ENCODE measurements at regions not wholly inside any gene's neighbourhood (a gene's known extent, or its start where the extent isn't known, plus 50 kb on each side); places are given as distances from the start of the nearest gene placed in this dataset.

GRCh38 chr4:176858839-176859238 is 66.1 kb upstream of the VEGFC start:
- H3K4me3 ChIP-seq (ENCODE audit: low read depth, low read length): no peak overlapping the region
- no peak for DNase-seq
- no peaks in the 10 kb centered on the region for H3K4me1 ChIP-seq
- no peak for TF ChIP-seq CTCF (IDR thresholded peaks at IDR 0.05; ENCODE audit: low read depth, low read length)
- H3K9me3 ChIP-seq: no peaks in the 10 kb centered on the region
- H3K27me3 ChIP-seq: no peaks in the 10 kb centered on the region
- no peaks in the 10 kb centered on the region for H3K36me3 ChIP-seq

- H3K4me1 ChIP-seq: no peaks in the 10 kb centered on the region
- H3K4me3 ChIP-seq (ENCODE audit: low read depth, low read length): no peak overlapping the region
- no peaks in the 10 kb centered on the region for H3K9me3 ChIP-seq
These were observed 71.5 kb upstream of the VEGFC start for GRCh38 chr4:176864238-176864637.

GRCh38 chr4:176868676-176869075 is 76.0 kb upstream of the VEGFC start:
- Histone ChIP-seq H3K36me3 (no peaks in the 10 kb centered on the region), H3K4me1 (no peaks in the 10 kb centered on the region), H3K4me3 (ENCODE audit: low read depth, low read length) (no peak overlapping the region), H3K9me3 (no peaks in the 10 kb centered on the region), H3K27me3 (no peaks in the 10 kb centered on the region)
- no peak for TF ChIP-seq CTCF (IDR thresholded peaks at IDR 0.05; ENCODE audit: low read depth, low read length)
- DNase-seq: no peak

More at GRCh38 chr4:176864238-176864637, 71.5 kb upstream of the VEGFC start:
- Histone ChIP-seq H3K27me3 (no peaks in the 10 kb centered on the region), H3K36me3 (no peaks in the 10 kb centered on the region)
- TF ChIP-seq CTCF (IDR thresholded peaks at IDR 0.05; ENCODE audit: low read depth, low read length): no peak
- DNase-seq: no peak

GRCh38 chr4:176872461-176872860 is 79.7 kb upstream of the VEGFC start:
- H3K4me3 ChIP-seq (ENCODE audit: low read depth, low read length): no peak overlapping the region
- no peak for DNase-seq
- H3K9me3 ChIP-seq: no peaks in the 10 kb centered on the region
- H3K36me3 ChIP-seq: no peaks in the 10 kb centered on the region
- TF ChIP-seq CTCF (IDR thresholded peaks at IDR 0.05; ENCODE audit: low read depth, low read length): no peak
- no peaks in the 10 kb centered on the region for H3K4me1 ChIP-seq
- H3K27me3 ChIP-seq: no peaks in the 10 kb centered on the region

- Histone ChIP-seq H3K27me3 (no peaks in the 10 kb centered on the region), H3K4me1 (no peaks in the 10 kb centered on the region), H3K9me3 (no peaks in the 10 kb centered on the region; the same call in 1 of the 2 replicates), H3K36me3 (no peaks in the 10 kb centered on the region), H3K4me3 (ENCODE audit: low read depth, low read length) (no peak overlapping the region)
- DNase-seq: no peak
- TF ChIP-seq CTCF (IDR thresholded peaks at IDR 0.05; ENCODE audit: low read depth, low read length): no peak
These were observed 82.2 kb upstream of the VEGFC start for GRCh38 chr4:176874721-176875445.

GRCh38 chr4:176875446-176875930 is 82.8 kb upstream of the VEGFC start:
- Histone ChIP-seq H3K4me3 (ENCODE audit: low read depth, low read length) (no peak overlapping the region), H3K36me3 (no peaks in the 10 kb centered on the region), H3K9me3 (no peaks in the 10 kb centered on the region; the same call in 1 of the 2 replicates), H3K27me3 (no peaks in the 10 kb centered on the region), H3K4me1 (no peaks in the 10 kb centered on the region)
- TF ChIP-seq CTCF (IDR thresholded peaks at IDR 0.05; ENCODE audit: low read depth, low read length): no peak
- DNase-seq: no peak
